ENCODE measurements at regions not wholly inside any gene's neighbourhood (a gene's known extent, or its start where the extent isn't known, plus 50 kb on each side); places are given as distances from the start of the nearest gene placed in this dataset.

DNA sequence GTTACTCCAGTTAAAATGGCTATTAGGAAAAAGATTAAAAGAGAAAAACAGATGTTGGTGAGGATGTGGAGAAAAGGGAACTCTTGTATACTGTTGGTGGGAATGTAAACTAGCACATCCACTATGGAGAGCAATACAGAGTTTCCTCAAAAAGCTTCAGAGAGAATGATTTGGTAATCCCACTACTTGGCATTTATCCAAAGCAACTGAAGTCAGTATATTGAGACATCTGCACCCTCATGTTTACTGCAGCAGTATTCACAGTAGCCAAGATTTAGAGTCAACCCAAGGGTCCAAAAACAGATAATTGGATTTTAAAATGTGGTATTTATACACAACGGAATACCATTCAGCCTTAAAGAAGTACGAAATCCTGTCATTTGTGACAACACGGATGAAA is 469.5 kb downstream of the QKI start (continued):
- TF ChIP-seq CBX3 (IDR thresholded peaks at IDR 0.05; ENCODE audit: low read depth), result no peak

DNA sequence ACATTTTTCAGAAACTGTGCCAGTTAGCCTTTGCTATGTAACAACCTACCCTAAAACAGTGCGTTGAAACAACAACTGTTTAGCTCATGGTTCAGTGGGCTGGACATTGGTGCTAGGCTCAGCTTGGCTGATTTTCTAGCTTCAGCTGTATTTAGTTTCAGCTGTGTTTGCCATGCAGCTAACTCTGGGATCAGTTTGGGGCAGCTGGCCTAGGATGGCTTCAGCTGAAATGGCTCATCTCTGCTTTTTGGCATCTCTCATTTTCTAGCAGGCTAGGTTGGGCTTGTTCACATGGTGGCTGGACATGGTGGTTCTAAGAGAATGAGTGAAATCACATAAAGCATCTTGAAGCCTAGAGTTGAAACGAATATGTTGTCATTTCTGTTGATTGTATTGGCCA is 464.2 kb downstream of the QKI start:
- BruUV-seq (replicated peaks), result no TSS peak
- Histone ChIP-seq H3K9me3 (ENCODE audit: control insufficient read depth in 1 of 2, insufficient read depth in 1 of 2, low read depth in 1 of 2, low read length in 2 of 2) (no peaks in the 10 kb centered on the region), H3K27me3 (ENCODE audit: insufficient read depth, low read length) (no peaks in the 10 kb centered on the region), H3K9ac (ENCODE audit: low read length) (no peak overlapping the region), H3K36me3 (ENCODE audit: control insufficient read depth in 1 of 2, insufficient read depth in 2 of 2, low read length in 2 of 2) (no peaks in the 10 kb centered on the region), H3K9me2 (ENCODE audit: insufficient read depth) (no peaks in the 10 kb centered on the region), H3K27ac (ENCODE audit: low read depth, low read length) (no peak overlapping the region), H4K20me1 (ENCODE audit: insufficient read depth) (no peaks in the 10 kb centered on the region), H3K79me2 (ENCODE audit: insufficient read depth, low read length) (no peaks in the 10 kb centered on the region), H3K4me3 (replicated peaks in 1 of 2; ENCODE audit: low read depth in 1 of 2, low read length in 2 of 2) (no peak overlapping the region), H3K4me2 (ENCODE audit: low read length) (no peak overlapping the region), H2AFZ (ENCODE audit: low read depth, low read length, poor library complexity, severe bottlenecking) (no peak overlapping the region), H3K4me1 (ENCODE audit: control insufficient read depth in 1 of 2, insufficient read depth in 2 of 2, low read length in 2 of 2) (no peaks in the 10 kb centered on the region)
- CTCF ChIA-PET, result no interaction called here
- POLR2A ChIA-PET, result no interaction called here
- ATAC-seq, result no peak
- DNase-seq (ENCODE audit: low read depth, low spot score), result no peak
- intact Hi-C loops (cut with micrococcal nuclease), result no loop called here
- TF ChIP-seq, protein P1, sequence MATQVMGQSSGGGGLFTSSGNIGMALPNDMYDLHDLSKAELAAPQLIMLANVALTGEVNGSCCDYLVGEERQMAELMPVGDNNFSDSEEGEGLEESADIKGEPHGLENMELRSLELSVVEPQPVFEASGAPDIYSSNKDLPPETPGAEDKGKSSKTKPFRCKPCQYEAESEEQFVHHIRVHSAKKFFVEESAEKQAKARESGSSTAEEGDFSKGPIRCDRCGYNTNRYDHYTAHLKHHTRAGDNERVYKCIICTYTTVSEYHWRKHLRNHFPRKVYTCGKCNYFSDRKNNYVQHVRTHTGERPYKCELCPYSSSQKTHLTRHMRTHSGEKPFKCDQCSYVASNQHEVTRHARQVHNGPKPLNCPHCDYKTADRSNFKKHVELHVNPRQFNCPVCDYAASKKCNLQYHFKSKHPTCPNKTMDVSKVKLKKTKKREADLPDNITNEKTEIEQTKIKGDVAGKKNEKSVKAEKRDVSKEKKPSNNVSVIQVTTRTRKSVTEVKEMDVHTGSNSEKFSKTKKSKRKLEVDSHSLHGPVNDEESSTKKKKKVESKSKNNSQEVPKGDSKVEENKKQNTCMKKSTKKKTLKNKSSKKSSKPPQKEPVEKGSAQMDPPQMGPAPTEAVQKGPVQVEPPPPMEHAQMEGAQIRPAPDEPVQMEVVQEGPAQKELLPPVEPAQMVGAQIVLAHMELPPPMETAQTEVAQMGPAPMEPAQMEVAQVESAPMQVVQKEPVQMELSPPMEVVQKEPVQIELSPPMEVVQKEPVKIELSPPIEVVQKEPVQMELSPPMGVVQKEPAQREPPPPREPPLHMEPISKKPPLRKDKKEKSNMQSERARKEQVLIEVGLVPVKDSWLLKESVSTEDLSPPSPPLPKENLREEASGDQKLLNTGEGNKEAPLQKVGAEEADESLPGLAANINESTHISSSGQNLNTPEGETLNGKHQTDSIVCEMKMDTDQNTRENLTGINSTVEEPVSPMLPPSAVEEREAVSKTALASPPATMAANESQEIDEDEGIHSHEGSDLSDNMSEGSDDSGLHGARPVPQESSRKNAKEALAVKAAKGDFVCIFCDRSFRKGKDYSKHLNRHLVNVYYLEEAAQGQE (IDR thresholded peaks at IDR 0.05; ENCODE audit: low read depth), result no peak
- TF ChIP-seq EZH2 (IDR thresholded peaks at IDR 0.05) (no peak), TCF7L2 (IDR thresholded peaks at IDR 0.05; ENCODE audit: borderline replicate concordance, extremely low read depth, insufficient read depth, insufficient read length) (no peak)
- RAD21 ChIA-PET (ENCODE audit: low non-redundant PET in 1 of 2, low total read pairs in 2 of 2, uncharacterized antibody in 2 of 2, unreplicated experiment in 2 of 2), result no interaction called here
